ENCODE measurements at regions not wholly inside any gene's neighbourhood (a gene's known extent, or its start where the extent isn't known, plus 50 kb on each side); places are given as distances from the start of the nearest gene placed in this dataset.

- no peak for TF ChIP-seq POLR2A (IDR thresholded peaks at IDR 0.05; ENCODE audit: low read depth, low read length)
- FAIRE-seq, result no peak
Observed at GRCh38 chr2:109070290-109070689, 58.7 kb upstream of the SH3RF3 start.

GRCh38 chr2:109069331-109070194 lies 59.4 kb upstream of the SH3RF3 start:
- TF ChIP-seq POLR2A (IDR thresholded peaks at IDR 0.05; ENCODE audit: low read depth, low read length), result no peak
- DNase-seq (ENCODE audit: insufficient read length, low spot score) (no peak), FAIRE-seq (no peak)

More at GRCh38 chr2:109070290-109070689, 58.7 kb upstream of the SH3RF3 start:
- no peak for DNase-seq (ENCODE audit: insufficient read length, low spot score)

- FAIRE-seq, result no peak
- no peak for TF ChIP-seq POLR2A (IDR thresholded peaks at IDR 0.05; ENCODE audit: low read depth, low read length)
- DNase-seq (ENCODE audit: insufficient read length, low spot score), result no peak
Observed at GRCh38 chr2:109068811-109069210, 60.2 kb upstream of the SH3RF3 start.

GRCh38 chr2:109067631-109068125 lies 61.3 kb upstream of the SH3RF3 start:
- FAIRE-seq (no peak), DNase-seq (ENCODE audit: insufficient read length, low spot score) (no peak)
- TF ChIP-seq POLR2A (IDR thresholded peaks at IDR 0.05; ENCODE audit: low read depth, low read length), result no peak

- no peak for TF ChIP-seq POLR2A (IDR thresholded peaks at IDR 0.05; ENCODE audit: low read depth, low read length)
- no peak for DNase-seq (ENCODE audit: insufficient read length, low spot score)
- no peak for FAIRE-seq
Observed at GRCh38 chr2:109066917-109067597, 61.9 kb upstream of the SH3RF3 start.

- no peak for TF ChIP-seq POLR2A (IDR thresholded peaks at IDR 0.05; ENCODE audit: low read depth, low read length)
- FAIRE-seq (no peak), DNase-seq (ENCODE audit: insufficient read length, low spot score) (no peak)
Observed at GRCh38 chr2:109066501-109066900, 62.5 kb upstream of the SH3RF3 start.

GRCh38 chr2:109065391-109065734 lies 63.6 kb upstream of the SH3RF3 start:
- DNase-seq (ENCODE audit: insufficient read length, low spot score), result no peak
- no peak for TF ChIP-seq POLR2A (IDR thresholded peaks at IDR 0.05; ENCODE audit: low read depth, low read length)
- no peak for FAIRE-seq

- no peak for FAIRE-seq
- TF ChIP-seq POLR2A (IDR thresholded peaks at IDR 0.05; ENCODE audit: low read depth, low read length), result no peak
- no peak for DNase-seq (ENCODE audit: insufficient read length, low spot score)
Observed at GRCh38 chr2:109064660-109065390, 64.2 kb upstream of the SH3RF3 start.

- no peak for TF ChIP-seq POLR2A (IDR thresholded peaks at IDR 0.05; ENCODE audit: low read depth, low read length)
- no peak for DNase-seq (ENCODE audit: insufficient read length, low spot score)
- FAIRE-seq, result no peak
Observed at GRCh38 chr2:109062859-109063700, 65.9 kb upstream of the SH3RF3 start.

- FAIRE-seq (no peak), DNase-seq (ENCODE audit: insufficient read length, low spot score) (no peak)
- TF ChIP-seq POLR2A (IDR thresholded peaks at IDR 0.05; ENCODE audit: low read depth, low read length), result no peak
Observed at GRCh38 chr2:109062145-109062858, 66.7 kb upstream of the SH3RF3 start.

GRCh38 chr2:109061736-109062135 lies 67.3 kb upstream of the SH3RF3 start:
- TF ChIP-seq POLR2A (IDR thresholded peaks at IDR 0.05; ENCODE audit: low read depth, low read length), result no peak
- DNase-seq (ENCODE audit: insufficient read length, low spot score) (no peak), FAIRE-seq (no peak)

- FAIRE-seq (no peak), DNase-seq (ENCODE audit: insufficient read length, low spot score) (no peak)
- no peak for TF ChIP-seq POLR2A (IDR thresholded peaks at IDR 0.05; ENCODE audit: low read depth, low read length)
Observed at GRCh38 chr2:109060496-109060895, 68.5 kb upstream of the SH3RF3 start.
